Fibroblast of lung (primary cell): ENCODE measurements at regions not wholly inside any gene's neighbourhood (a gene's known extent, or its start where the extent isn't known, plus 50 kb on each side); places are given as distances from the start of the nearest gene placed in this dataset.

Source experiments
- EZH2 ChIP-seq: IDR thresholded peaks from 2 replicates; pipeline ENCODE4 v1.5.1; 2012; ENCODE audit warnings: low read length, control low read depth, mild to moderate bottlenecking; ENCODE audit errors: missing control alignments
- TF ChIP-seq, protein P1 (sequence below), 2 donors: IDR thresholded peaks in 1 of 2; conservative IDR thresholded peaks in 1 of 2; 1 replicate in 1 of 2; 2 replicates in 1 of 2; pipeline ENCODE4 v1.5.1; 2011 to 2012; ENCODE audit warnings: low read length in 2 of 2, control low read depth in 1 of 2, inconsistent platforms in 1 of 2, low read depth in 1 of 2, mild to moderate bottlenecking in 1 of 2

DNA sequence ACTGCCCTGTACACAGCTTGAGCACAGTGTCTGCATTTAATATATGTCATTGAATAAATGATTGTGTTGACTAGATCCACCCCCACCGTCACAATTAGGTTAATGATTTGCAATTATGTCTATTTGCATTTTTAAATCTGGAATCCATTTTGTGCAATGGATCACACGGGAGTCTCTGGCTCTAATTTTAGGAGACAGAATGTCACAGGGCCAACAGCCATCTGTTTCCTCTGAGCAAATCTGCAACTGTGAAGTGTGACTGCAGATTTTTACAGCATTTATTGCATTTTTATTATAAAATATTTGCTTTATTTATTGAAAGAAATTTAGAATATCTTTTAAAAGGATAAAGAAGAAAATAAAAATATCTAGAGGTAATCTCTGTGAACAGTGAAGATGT lies 316.8 kb downstream of the HS3ST1 start:
- TF ChIP-seq, protein P1, sequence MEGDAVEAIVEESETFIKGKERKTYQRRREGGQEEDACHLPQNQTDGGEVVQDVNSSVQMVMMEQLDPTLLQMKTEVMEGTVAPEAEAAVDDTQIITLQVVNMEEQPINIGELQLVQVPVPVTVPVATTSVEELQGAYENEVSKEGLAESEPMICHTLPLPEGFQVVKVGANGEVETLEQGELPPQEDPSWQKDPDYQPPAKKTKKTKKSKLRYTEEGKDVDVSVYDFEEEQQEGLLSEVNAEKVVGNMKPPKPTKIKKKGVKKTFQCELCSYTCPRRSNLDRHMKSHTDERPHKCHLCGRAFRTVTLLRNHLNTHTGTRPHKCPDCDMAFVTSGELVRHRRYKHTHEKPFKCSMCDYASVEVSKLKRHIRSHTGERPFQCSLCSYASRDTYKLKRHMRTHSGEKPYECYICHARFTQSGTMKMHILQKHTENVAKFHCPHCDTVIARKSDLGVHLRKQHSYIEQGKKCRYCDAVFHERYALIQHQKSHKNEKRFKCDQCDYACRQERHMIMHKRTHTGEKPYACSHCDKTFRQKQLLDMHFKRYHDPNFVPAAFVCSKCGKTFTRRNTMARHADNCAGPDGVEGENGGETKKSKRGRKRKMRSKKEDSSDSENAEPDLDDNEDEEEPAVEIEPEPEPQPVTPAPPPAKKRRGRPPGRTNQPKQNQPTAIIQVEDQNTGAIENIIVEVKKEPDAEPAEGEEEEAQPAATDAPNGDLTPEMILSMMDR (conservative IDR thresholded peaks at IDR 0.05 in 1 of 2, IDR thresholded peaks at IDR 0.05 in 1 of 2; ENCODE audit: low read depth in 1 of 2, low read length in 2 of 2): no peak
- no peak for TF ChIP-seq EZH2
